Vagina (tissue), 2 donors: ENCODE measurements at regions not wholly inside any gene's neighbourhood (a gene's known extent, or its start where the extent isn't known, plus 50 kb on each side); places are given as distances from the start of the nearest gene placed in this dataset.

Experiments used
- DNase-seq, 2 donors: peaks; one replicate each; pipeline ENCODE4 v3.0.0-alpha.2; 2017; ENCODE audit errors: extremely low spot score in 2 of 2
- H3K27ac ChIP-seq: fragments of 200-600 bp; sonication (generic); one replicate; pipeline ENCODE4 v1.5.1; 2019
- H3K27me3 ChIP-seq: fragments of 200-600 bp; sonication (generic); one replicate; pipeline ENCODE4 v1.5.1; 2019
- H3K36me3 ChIP-seq, 2 donors: fragments of 200-600 bp; sonication (generic); one replicate each; pipeline ENCODE4 v1.5.1; 2017 to 2019
- H3K4me1 ChIP-seq: fragments of 200-600 bp; sonication (generic); one replicate; pipeline ENCODE4 v1.5.1; 2019
- H3K4me3 ChIP-seq, 2 donors: fragments of 200-600 bp; sonication (generic); 1 replicate in 1 of 2; 2 replicates in 1 of 2; pipeline ENCODE4 v1.5.1; 2016 to 2019
- H3K9me3 ChIP-seq: fragments of 200-600 bp; sonication (generic); one replicate; pipeline ENCODE4 v1.5.1; 2019
- CTCF ChIP-seq, 3 experiments: fragments of 450-650 bp in 2 of 3; fragments of 200-600 bp in 1 of 3; sonication (generic) in 1 of 3; IDR thresholded peaks; one replicate each; pipeline ENCODE4 v1.5.1; 2017 to 2019; ENCODE audit warnings: antibody characterized with exemption in 3 of 3, mild to moderate bottlenecking in 2 of 3, moderate library complexity in 2 of 3
- POLR2A ChIP-seq, 2 donors: fragments of 450-650 bp; IDR thresholded peaks; one replicate each; pipeline ENCODE4 v1.6.1; 2017; ENCODE audit warnings: antibody characterized with exemption in 2 of 2, mild to moderate bottlenecking in 2 of 2, moderate library complexity in 2 of 2
- POLR2AphosphoS5 ChIP-seq, 2 donors: sonication (generic); formaldehyde crosslinking; IDR thresholded peaks; one replicate each; pipeline ENCODE4 v1.9.0; 2017; ENCODE audit warnings: antibody characterized with exemption in 2 of 2, mild to moderate bottlenecking in 2 of 2, low read depth in 1 of 2; ENCODE audit not compliant: insufficient read depth in 1 of 2
- intact Hi-C: fragments of 100-400 bp; cut with DNase I; formaldehyde crosslinking; loops from one replicate; pipeline ENCODE4 v1.15.1; 2023

DNA sequence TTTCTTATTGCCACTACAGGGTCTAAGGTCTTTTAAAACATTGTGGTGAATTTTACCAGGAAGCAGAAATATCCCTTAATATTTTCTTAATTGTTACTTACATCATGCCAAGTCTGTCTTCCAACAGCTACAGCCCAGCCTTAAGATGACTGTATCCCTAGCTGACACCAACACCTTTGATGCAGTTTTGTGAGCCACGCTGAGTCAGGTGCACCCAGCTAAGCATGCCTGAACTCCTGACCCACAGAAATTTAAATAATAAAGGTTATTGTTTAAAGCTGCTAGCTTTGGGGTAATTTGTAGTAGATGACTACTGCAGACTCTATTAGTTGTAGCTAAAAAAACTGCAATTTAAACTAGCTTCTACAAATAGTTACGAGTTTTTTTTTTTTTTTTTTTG is 1757.9 kb upstream of the LRRTM1 start:
- Histone ChIP-seq H3K9me3 (no peaks in the 10 kb centered on the region), H3K4me1 (no peaks in the 10 kb centered on the region), H3K27me3 (no peaks in the 10 kb centered on the region), H3K36me3 (no peaks in the 10 kb centered on the region), H3K4me3 (no peak overlapping the region), H3K27ac (no peak overlapping the region)
- no peak for DNase-seq
- intact Hi-C loops, result no loop called here
- TF ChIP-seq POLR2AphosphoS5 (IDR thresholded peaks at IDR 0.05; ENCODE audit: insufficient read depth in 1 of 2, low read depth in 1 of 2), result no peak
- TF ChIP-seq CTCF (IDR thresholded peaks at IDR 0.05), result no peak
- no peak for TF ChIP-seq POLR2A (IDR thresholded peaks at IDR 0.05)

GRCh38 chr2:82055846-82056245 is 1751.3 kb upstream of the LRRTM1 start:
- Histone ChIP-seq H3K27ac (no peak overlapping the region), H3K9me3 (no peaks in the 10 kb centered on the region), H3K27me3 (no peaks in the 10 kb centered on the region), H3K4me3 (no peak overlapping the region), H3K36me3 (no peaks in the 10 kb centered on the region), H3K4me1 (no peaks in the 10 kb centered on the region)
- no peak for DNase-seq
- intact Hi-C loops, result no loop called here
- no peak for TF ChIP-seq POLR2A (IDR thresholded peaks at IDR 0.05)
- TF ChIP-seq CTCF (IDR thresholded peaks at IDR 0.05), result no peak
- TF ChIP-seq POLR2AphosphoS5 (IDR thresholded peaks at IDR 0.05; ENCODE audit: insufficient read depth in 1 of 2, low read depth in 1 of 2), result no peak

DNA sequence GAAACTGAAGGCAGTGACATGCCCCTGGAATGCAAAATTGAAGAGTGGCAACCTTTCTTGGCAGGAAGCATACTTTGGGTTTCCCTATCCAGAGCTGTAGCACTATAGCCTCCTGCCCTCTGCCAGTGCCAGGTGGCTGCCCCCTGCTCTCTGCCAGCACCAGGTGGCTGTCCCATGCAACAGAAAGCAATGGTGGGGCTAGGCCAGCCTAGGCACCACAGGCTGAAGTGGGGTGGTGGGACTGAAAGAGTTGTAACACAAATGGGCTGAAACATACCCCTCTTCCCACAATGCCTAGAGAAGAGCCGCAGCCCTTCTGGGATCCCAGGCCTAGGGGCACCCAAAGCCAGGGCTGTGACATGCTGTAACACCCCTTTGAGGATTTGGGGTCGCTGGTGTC is 1739.3 kb upstream of the LRRTM1 start:
- Histone ChIP-seq H3K4me1 (no peaks in the 10 kb centered on the region), H3K36me3 (no peaks in the 10 kb centered on the region), H3K4me3 (no peak overlapping the region), H3K9me3 (no peaks in the 10 kb centered on the region), H3K27me3 (no peaks in the 10 kb centered on the region), H3K27ac (no peak overlapping the region)
- intact Hi-C loops, result no loop called here
- TF ChIP-seq POLR2A (IDR thresholded peaks at IDR 0.05) (no peak), CTCF (IDR thresholded peaks at IDR 0.05) (no peak), POLR2AphosphoS5 (IDR thresholded peaks at IDR 0.05; ENCODE audit: insufficient read depth in 1 of 2, low read depth in 1 of 2) (no peak)
- no peak for DNase-seq

DNA sequence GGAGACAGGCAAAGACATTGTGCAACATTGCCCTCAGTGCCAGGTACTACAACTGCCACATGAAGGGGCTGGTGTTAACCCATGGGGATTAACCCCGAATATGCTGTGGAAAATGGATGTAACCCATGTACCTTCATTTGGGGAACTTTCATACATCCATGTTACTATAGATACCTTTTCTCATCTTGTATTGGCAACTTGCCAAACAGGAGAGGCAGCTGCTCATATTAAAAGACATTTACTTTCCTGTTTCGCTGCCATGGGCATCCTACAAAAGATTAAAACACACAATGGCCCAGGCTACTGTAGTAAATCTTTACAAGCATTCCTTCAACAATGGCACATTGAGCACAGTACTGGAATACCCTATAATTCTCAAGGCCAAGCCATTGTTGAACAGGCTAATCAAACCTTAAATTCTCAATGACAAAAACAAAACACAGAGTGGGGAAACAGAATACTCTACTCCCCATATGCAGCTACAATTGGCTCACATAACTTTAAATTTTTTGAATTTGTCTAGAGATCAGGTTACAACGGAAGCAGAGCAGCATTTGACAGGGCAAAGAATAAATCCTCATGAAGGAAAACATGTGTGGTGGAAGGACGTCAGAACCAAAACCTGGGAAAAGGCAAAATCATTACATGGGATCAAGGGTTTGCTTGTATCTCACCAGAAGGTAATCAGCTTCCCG is 1723.5 kb upstream of the LRRTM1 start:
- Histone ChIP-seq H3K4me1 (no peaks in the 10 kb centered on the region), H3K4me3 (no peak overlapping the region), H3K9me3 (no peaks in the 10 kb centered on the region), H3K27ac (no peak overlapping the region), H3K27me3 (no peaks in the 10 kb centered on the region), H3K36me3 (no peaks in the 10 kb centered on the region)
- no peak for DNase-seq
- intact Hi-C loops, result no loop called here
- TF ChIP-seq POLR2A (IDR thresholded peaks at IDR 0.05) (no peak), POLR2AphosphoS5 (IDR thresholded peaks at IDR 0.05; ENCODE audit: insufficient read depth in 1 of 2, low read depth in 1 of 2) (no peak), CTCF (IDR thresholded peaks at IDR 0.05) (no peak)

- intact Hi-C loops, result no loop called here
- DNase-seq, result no peak
- Histone ChIP-seq H3K4me1 (no peaks in the 10 kb centered on the region), H3K36me3 (no peaks in the 10 kb centered on the region), H3K9me3 (no peaks in the 10 kb centered on the region), H3K4me3 (no peak overlapping the region), H3K27me3 (no peaks in the 10 kb centered on the region), H3K27ac (no peak overlapping the region)
- TF ChIP-seq POLR2A (IDR thresholded peaks at IDR 0.05), result no peak
- TF ChIP-seq POLR2AphosphoS5 (IDR thresholded peaks at IDR 0.05; ENCODE audit: insufficient read depth in 1 of 2, low read depth in 1 of 2), result no peak
- TF ChIP-seq CTCF (IDR thresholded peaks at IDR 0.05), result no peak
Measured at GRCh38 chr2:82023710-82024109, 1719.2 kb upstream of the LRRTM1 start.
